OCI-LY7 (cell line): ENCODE measurements at regions not wholly inside any gene's neighbourhood (a gene's known extent, or its start where the extent isn't known, plus 50 kb on each side); places are given as distances from the start of the nearest gene placed in this dataset.

ENCODE experiments used
- BruUV-seq: library from RNA; stranded (reverse); fragments of 400-500 nt; replicated peaks from 2 replicates; lab custom pipeline; 2021; lab: Mats Ljungman, UMichigan
- CTCF ChIA-PET: fragments of 300-600 bp; sonication (Branson Sonifier 250); formaldehyde crosslinking; loops from one replicate; lab custom pipeline; 2022; ENCODE audit warnings: antibody characterized with exemption; ENCODE audit not compliant: unreplicated experiment; lab: Charles Lee
- POLR2A ChIA-PET: fragments of 300-600 bp; sonication (Branson Sonifier 250); formaldehyde crosslinking; loops from one replicate; lab custom pipeline; 2022; ENCODE audit warnings: antibody characterized with exemption; lab: Charles Lee
- DNase-seq: peaks from one replicate; pipeline ENCODE4 v3.0.0-alpha.2; 2015; ENCODE audit warnings: low spot score
- H2AFZ ChIP-seq: fragments of 200-600 bp; sonication (generic), shearing (Covaris generic); 2 replicates; pipeline ENCODE4 v1.6.1; 2014; ENCODE audit warnings: mild to moderate bottlenecking, antibody characterized with exemption, low read length, moderate library complexity
- H3K27ac ChIP-seq: fragments of 200-600 bp; sonication (generic); 2 replicates; pipeline ENCODE4 v1.5.1; 2014; ENCODE audit warnings: mixed run types, low read depth, mild to moderate bottlenecking, moderate library complexity, low read length, inconsistent platforms; ENCODE audit not compliant: poor library complexity, severe bottlenecking
- H3K36me3 ChIP-seq: fragments of 200-600 bp; sonication (generic); 2 replicates; pipeline ENCODE4 v1.6.1; 2014; ENCODE audit warnings: mild to moderate bottlenecking, antibody characterized with exemption, low read length, moderate library complexity, mixed read lengths; ENCODE audit not compliant: insufficient read depth
- H3K4me1 ChIP-seq: fragments of 200-600 bp; sonication (generic); 2 replicates; pipeline ENCODE4 v1.5.1; 2014; ENCODE audit warnings: mild to moderate bottlenecking, low read length; ENCODE audit not compliant: insufficient read depth, poor library complexity, severe bottlenecking
- H3K4me2 ChIP-seq: fragments of 200-600 bp; sonication (generic); 2 replicates; pipeline ENCODE4 v1.6.1; 2014; ENCODE audit warnings: mild to moderate bottlenecking, low read length
- H3K4me3 ChIP-seq: fragments of 200-600 bp; sonication (generic); 2 replicates; pipeline ENCODE4 v1.5.1; 2014; ENCODE audit warnings: mild to moderate bottlenecking, low read depth, low read length; ENCODE audit not compliant: poor library complexity, severe bottlenecking
- H3K79me2 ChIP-seq: fragments of 200-600 bp; sonication (generic); 2 replicates; pipeline ENCODE4 v1.6.1; 2016; ENCODE audit warnings: low read depth, mild to moderate bottlenecking, low read length, moderate library complexity, mixed read lengths; ENCODE audit not compliant: insufficient read depth
- H3K9me2 ChIP-seq: fragments of 200-600 bp; sonication (generic); 2 replicates; pipeline ENCODE4 v1.6.1; 2016; ENCODE audit warnings: mild to moderate bottlenecking, low read length, mixed read lengths; ENCODE audit not compliant: insufficient read depth
- H3K9me3 ChIP-seq: fragments of 200-600 bp; sonication (generic); 2 replicates; pipeline ENCODE4 v1.6.1; 2014; ENCODE audit warnings: mild to moderate bottlenecking, mixed run types, low read length, mixed read lengths
- H4K20me1 ChIP-seq: fragments of 200-600 bp; sonication (generic); 2 replicates; pipeline ENCODE4 v1.6.1; 2014; ENCODE audit warnings: mild to moderate bottlenecking, antibody characterized with exemption, low read length, moderate library complexity, mixed read lengths; ENCODE audit not compliant: insufficient read depth
- EZH2phosphoT487 ChIP-seq: fragments of 200-600 bp; sonication (generic); IDR thresholded peaks from 2 replicates; pipeline ENCODE4 v1.6.1; 2018; ENCODE audit warnings: low read depth, borderline replicate concordance, mild to moderate bottlenecking, mixed run types, antibody characterized with exemption, low read length, moderate library complexity, mixed read lengths
- intact Hi-C: fragments of 100-400 bp; cut with micrococcal nuclease; formaldehyde crosslinking; loops from one replicate; pipeline ENCODE4 v1.10.0; 2022; ENCODE audit not compliant: unreplicated experiment
- TF ChIP-seq, protein P1 (sequence below): fragments of 200-600 bp; sonication (generic); conservative IDR thresholded peaks from 2 replicates; pipeline ENCODE4 v1.5.1; 2014; ENCODE audit warnings: mild to moderate bottlenecking, antibody characterized with exemption, low read length, moderate library complexity, mixed read lengths

DNA sequence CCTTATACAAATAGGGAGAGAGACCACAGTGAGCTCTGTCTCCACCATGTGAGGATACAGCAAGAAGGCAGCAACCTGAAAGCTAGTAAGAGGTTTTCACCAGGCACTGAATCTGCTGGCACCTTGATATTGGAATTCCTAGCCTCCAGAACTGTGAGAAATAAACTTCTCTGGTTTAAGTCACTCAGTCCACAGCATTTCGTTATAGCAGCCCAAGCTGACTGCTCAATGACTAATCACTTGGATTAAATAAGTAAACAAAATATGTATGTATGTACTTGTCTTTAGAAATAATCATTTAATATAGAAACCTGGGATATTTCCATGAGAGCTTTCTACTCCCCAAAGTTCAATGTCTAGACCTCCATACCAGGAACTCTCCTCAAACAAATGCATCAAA is 162.0 kb downstream of the IMPG2 start:
- Histone ChIP-seq H3K79me2 (no peaks in the 10 kb centered on the region), H3K4me3 (no peak overlapping the region), H2AFZ (no peak overlapping the region), H3K4me1 (no peaks in the 10 kb centered on the region), H3K9me3 (no peaks in the 10 kb centered on the region), H4K20me1 (no peaks in the 10 kb centered on the region), H3K9me2 (no peaks in the 10 kb centered on the region), H3K36me3 (no peaks in the 10 kb centered on the region), H3K27ac (no peak overlapping the region), H3K4me2 (no peak overlapping the region)
- no TSS peak for BruUV-seq
- TF ChIP-seq, protein P1, sequence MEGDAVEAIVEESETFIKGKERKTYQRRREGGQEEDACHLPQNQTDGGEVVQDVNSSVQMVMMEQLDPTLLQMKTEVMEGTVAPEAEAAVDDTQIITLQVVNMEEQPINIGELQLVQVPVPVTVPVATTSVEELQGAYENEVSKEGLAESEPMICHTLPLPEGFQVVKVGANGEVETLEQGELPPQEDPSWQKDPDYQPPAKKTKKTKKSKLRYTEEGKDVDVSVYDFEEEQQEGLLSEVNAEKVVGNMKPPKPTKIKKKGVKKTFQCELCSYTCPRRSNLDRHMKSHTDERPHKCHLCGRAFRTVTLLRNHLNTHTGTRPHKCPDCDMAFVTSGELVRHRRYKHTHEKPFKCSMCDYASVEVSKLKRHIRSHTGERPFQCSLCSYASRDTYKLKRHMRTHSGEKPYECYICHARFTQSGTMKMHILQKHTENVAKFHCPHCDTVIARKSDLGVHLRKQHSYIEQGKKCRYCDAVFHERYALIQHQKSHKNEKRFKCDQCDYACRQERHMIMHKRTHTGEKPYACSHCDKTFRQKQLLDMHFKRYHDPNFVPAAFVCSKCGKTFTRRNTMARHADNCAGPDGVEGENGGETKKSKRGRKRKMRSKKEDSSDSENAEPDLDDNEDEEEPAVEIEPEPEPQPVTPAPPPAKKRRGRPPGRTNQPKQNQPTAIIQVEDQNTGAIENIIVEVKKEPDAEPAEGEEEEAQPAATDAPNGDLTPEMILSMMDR: no peak
- no peak for TF ChIP-seq EZH2phosphoT487
- ChIA-PET POLR2A (interaction anchor here (0.5 to 0.8 kb wide), 5 partner anchors 13 to 522 kb away, joined by 3 to 5 read pairs (median 4); no protein-coding TSS in a partner anchor), CTCF (no interaction called here)
- intact Hi-C loops: no loop called here
- no peak for DNase-seq

DNA sequence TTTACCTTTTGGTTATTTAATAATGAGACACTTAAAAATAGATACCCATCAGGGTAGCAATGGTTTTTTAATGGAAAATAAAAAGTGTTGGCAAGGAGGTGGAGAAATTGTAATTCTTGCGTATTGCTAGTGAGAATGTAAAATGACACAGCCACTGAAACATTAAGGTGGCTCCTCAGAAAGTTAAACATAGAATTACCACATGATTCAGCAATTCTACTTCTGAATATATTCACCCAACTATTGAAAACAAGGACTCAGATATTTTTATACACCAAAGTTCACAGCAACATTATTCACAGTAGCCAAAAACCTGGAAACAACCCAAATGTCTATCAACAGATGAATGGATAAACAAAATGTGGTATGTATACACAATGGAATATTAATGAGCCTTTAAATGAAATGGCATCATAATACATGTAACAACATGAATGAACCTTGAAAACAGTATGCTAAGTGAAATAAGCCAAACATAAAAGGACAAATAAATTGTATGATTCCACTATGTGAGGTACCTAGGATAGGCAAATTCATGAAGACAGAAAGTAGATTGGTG is 163.5 kb downstream of the IMPG2 start:
- no peaks in the 10 kb centered on the region for H3K36me3 ChIP-seq
- no peak overlapping the region for H3K4me2 ChIP-seq
- H3K4me3 ChIP-seq: no peak overlapping the region
- H2AFZ ChIP-seq: no peak overlapping the region
- no peaks in the 10 kb centered on the region for H3K4me1 ChIP-seq
- no peak for TF ChIP-seq EZH2phosphoT487
- H3K9me3 ChIP-seq: no peaks in the 10 kb centered on the region
- no peak for DNase-seq
- intact Hi-C loops: no loop called here
- H3K9me2 ChIP-seq: no peaks in the 10 kb centered on the region
- POLR2A ChIA-PET: interaction anchor here (0.7 to 1.5 kb wide), 2 partner anchors 11 to 28 kb away, joined by 3 read pairs; no protein-coding TSS in a partner anchor
- H3K27ac ChIP-seq: no peak overlapping the region
- no peaks in the 10 kb centered on the region for H3K79me2 ChIP-seq
- no TSS peak for BruUV-seq
- no peaks in the 10 kb centered on the region for H4K20me1 ChIP-seq
- CTCF ChIA-PET: no interaction called here

DNA sequence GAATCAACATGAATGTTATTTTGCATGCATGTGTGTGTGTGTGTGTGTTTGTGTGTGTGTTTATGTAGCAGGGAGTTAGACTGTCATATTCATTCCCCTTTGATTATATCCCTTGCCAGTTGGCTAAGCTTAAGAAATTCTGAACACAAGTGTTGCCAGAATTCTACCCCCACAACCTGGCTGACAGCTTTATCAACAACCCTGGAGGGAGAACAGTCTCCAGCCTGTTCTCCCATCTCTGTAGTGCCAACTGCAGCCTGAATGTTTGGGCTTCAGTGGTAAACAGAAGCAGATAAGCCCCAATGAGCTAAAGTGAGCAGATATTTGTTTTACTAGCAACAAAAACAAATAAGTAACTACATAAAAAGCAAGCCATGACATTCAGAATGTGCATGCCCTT is 162.6 kb upstream of the ABI3BP start:
- H3K9me2 ChIP-seq: no peaks in the 10 kb centered on the region

More for the DNA sequence above, 162.6 kb upstream of the ABI3BP start:
- no TSS peak for BruUV-seq
- Histone ChIP-seq H3K36me3 (no peaks in the 10 kb centered on the region), H3K9me3 (no peaks in the 10 kb centered on the region), H3K4me3 (no peak overlapping the region), H4K20me1 (no peaks in the 10 kb centered on the region), H3K27ac (no peak overlapping the region), H3K4me2 (no peak overlapping the region), H2AFZ (no peak overlapping the region), H3K79me2 (no peaks in the 10 kb centered on the region), H3K4me1 (no peaks in the 10 kb centered on the region)
- DNase-seq: no peak
- TF ChIP-seq EZH2phosphoT487: no peak
- TF ChIP-seq, protein P1: no peak
- CTCF ChIA-PET: no interaction called here
- POLR2A ChIA-PET: interaction anchor here (0.6 to 1.5 kb wide), 3 partner anchors 12 to 465 kb away, joined by 3 read pairs; no protein-coding TSS in a partner anchor
- intact Hi-C loops: no loop called here
